Right renal cortex interstitium (tissue), 3 donors: ENCODE measurements at regions not wholly inside any gene's neighbourhood (a gene's known extent, or its start where the extent isn't known, plus 50 kb on each side); places are given as distances from the start of the nearest gene placed in this dataset.
"Not testable (repeated sequence)": the region's sequence is repeated elsewhere in the genome, so short reads cannot be mapped to it uniquely, and the experiment has no call there.

Source experiments
- DNase-seq, 3 donors: peaks; one replicate each; pipeline ENCODE4 v3.0.0-alpha.2; 2013; ENCODE audit warnings: low read depth in 3 of 3, low spot score in 2 of 3

DNA sequence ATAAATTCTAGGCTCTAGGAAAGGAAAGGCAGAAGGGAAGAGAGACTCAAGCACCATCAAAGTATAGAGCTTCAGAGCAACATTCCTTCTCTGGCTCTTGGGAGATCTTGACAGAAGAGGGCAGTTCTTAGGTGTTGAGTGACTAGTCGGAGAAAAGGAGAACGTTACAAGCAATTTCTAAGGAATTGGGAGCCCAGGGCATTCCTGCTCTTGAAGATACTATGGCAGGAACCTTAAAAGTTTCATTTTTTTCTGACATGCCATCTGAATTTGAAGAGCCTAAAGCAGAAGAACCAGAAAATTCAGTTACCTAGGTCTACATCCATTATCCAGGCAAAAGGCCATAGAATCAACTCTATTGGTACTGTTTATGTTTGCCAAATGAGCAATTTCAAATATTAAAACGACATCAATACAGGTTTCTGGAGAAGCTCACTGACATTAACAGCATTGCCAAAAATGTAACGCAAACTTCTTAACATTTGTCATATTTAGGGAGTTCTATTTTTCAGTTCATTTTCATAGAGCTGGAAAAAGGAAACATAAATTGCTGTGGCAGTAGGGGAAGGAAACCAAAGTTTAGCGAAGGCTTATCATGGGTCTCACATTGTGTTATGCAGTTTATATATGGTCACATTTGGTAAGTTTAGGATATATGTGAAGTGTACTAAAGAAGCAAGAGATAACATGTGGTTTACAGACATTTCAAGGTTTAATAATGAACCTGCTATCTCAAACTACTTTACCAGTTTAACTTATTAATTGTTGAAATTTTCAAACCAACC lies 210.1 kb upstream of the NRIP1 start:
- DNase-seq = no peak

DNA sequence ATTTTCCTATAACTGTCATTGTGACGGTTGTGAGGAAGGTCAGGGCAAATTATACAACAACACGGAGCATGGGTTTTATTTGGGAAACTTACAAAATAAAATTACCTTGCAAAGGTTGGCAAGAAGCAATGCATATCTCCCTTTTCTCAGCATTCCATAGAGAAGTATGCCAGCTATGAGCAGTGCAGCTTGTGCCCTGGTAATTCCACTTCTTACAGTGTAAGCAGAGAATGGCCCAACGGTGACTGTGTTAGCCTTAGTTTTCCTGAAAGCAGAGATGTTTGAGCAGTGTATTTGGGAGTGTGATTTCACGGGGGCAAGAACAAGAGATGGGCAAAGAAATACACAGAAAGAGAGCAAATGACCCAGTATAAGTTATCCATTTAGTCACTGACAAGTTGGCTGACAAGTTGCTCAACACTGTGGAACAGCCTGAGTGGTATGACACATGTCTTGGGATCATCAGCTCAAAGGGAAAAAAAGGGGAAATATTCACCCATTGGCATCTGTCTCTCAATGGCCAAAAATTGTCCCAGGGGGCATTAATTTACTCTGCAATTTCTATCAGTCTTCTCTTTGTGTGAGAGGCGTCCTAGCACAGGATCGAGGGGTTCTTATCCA lies 210.9 kb upstream of the NRIP1 start:
- no peak for DNase-seq

DNA sequence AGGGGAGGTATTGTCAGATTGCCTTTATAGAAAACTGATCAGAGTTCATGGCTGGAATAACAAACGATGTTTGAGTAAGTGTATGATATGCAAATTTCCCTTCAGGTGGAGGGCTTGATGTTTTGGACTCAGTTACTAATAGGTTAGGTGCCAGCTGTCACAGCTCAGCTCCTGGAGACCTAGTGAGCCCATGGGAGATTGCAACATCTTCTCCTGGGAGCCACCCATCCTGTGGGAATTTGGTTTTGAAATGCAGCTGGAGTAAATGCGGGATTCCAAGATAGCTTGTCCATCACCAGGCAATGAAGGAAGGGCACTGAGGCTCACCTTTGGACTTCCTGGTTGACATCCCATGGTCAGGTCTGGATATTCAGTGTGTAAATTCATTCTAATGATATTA lies 211.4 kb upstream of the NRIP1 start:
- no peak for DNase-seq

DNA sequence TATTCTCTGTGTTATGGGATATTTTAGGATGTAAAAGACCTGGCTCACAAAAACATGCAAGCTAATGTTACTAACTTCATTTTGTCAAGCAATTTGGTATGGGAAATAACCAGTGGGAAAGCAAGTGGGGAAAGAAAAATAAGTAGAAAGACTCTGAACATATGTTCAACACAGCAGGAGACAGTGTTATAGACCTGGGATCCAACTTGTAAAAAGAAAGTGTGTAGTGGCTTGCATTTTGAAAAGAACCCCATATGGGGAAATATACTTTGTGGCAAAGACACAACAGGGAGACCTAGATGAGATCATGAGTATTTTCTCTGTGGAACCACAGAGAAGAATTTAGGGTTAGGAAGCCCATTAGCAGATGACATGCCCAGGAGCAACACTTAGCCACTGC lies 212.7 kb upstream of the NRIP1 start:
- no peak for DNase-seq

DNA sequence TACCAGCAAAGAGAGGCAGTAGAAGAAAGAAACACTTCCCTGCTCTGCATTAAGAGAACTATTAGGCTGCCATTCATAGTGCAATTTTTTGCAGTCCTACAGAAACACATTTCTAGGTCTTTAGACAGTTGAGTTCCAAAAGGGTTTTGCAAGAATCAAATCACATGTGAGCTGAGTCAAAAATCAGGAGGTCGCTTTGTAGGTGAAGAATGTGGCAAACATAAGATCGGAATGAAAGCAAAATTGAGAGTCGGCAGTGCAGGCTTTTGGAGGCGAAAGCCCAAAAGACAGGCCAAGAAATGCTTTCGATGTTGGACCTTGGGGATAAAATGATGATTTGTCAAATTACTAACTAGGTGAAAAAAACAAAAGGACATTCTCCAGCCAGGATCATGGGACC lies 213.5 kb upstream of the NRIP1 start:
- no peak for DNase-seq

DNA sequence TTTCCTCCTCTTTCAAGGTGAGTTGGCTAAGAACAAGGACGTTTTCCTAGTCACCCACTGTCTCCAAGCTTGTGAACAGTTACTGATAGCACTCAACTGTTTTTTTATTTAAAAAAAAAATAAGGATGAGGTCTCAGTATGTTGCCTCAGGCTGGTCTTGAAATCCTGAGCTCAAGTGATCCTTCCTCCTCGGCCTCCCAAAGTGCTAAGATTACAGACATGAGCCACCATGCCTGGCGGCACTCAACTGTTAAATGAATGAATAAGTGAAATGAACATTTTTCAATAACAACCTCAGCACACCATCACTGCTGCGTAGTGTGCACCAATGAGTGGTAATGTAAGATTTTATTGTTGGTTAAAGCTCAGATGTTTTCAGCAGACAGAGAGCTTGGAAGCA lies 214.1 kb upstream of the NRIP1 start:
- no peak for DNase-seq

DNA sequence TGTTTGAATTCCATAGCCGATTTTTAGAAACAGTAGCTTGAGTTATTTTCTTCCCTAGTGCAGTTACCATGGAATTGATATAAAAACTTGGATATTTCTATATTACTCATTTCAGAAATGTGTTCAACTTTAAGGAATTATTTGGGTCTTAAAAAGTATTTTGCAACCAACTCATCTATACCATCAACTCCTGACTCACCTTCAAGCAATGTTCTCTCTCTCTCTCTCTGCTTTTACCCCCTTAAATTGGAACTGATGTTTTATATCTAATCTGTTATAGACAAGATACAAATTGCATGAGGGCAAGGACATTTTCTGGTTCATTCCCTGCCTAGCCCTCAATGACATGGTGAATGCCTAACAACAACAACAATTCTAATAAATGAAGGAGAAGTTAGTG lies 214.7 kb upstream of the NRIP1 start:
- DNase-seq = no peak

DNA sequence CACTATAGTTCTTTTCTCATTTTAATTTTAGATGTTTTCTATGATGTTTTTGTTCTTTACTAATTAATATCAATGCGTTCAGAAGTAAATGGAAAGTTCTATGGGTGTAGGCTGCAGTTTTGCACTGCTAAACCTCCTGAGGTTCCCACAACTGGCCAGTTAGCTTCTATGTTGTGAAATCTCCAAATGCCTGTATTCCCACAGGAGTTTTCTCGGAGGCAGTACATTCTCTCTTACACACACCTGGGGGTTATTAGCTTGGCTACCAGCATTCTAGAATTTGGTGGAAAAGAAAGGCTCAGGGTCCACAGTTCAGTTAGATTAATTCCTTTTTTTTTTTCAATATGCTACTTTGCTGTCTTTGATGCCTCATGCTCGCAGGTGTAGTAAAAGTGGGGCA lies 216.9 kb upstream of the NRIP1 start:
- no peak for DNase-seq

DNA sequence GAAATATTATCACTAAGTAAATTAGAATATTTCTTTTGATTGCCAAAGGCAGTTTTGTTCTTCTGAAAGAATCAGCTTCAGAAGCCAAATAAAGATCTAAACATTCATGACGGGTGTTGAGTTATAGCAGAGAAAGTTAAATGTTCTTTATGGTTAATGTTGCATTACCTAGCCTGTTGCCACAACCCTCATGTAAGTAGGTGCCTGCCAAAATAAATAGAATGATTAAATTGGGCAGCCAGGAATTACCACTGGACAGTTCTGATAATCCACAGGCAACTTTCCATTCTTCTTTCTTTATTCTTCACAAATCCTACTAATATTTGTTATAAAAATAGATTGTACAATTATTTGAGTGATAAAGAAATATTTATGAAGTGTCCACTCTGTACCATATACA lies 217.9 kb upstream of the NRIP1 start:
- no peak for DNase-seq

DNA sequence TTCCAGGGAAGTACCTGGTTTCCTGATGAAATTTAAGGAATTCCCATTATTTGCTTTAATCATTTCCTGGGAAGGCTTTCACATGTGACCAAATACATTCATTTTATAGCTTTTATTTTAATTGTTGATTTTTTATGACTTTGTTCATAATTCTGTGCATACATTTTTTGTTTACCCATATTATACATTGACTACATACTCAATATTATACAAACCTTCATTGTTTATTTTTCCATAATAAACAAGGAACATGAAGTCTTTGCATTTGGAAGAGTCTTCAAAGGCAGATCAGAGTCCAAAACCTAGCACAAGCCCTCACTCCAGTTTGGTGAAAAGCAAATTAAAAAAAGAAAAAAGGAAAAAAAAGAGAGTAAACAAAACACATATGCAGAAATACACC lies 218.3 kb upstream of the NRIP1 start:
- DNase-seq = no peak

DNA sequence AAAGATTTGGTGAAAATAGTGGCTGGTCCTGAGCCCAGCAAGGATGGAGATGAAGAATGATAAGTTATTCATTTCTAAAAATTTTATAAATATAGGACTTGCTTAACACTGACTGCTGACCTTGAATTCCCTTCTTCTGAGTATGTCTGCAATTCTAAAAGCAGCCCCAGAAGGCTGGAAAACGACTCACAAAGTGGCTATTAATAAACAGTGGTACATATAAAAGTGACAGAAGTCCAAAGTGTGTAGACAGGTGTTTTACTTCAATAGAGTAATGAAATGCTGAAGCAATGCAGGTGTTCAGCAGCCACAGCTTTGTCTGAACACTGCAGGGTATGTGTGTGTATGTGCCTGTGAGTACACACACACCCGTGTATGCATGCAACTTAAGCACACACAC lies 219.0 kb upstream of the NRIP1 start:
- no peak for DNase-seq

DNA sequence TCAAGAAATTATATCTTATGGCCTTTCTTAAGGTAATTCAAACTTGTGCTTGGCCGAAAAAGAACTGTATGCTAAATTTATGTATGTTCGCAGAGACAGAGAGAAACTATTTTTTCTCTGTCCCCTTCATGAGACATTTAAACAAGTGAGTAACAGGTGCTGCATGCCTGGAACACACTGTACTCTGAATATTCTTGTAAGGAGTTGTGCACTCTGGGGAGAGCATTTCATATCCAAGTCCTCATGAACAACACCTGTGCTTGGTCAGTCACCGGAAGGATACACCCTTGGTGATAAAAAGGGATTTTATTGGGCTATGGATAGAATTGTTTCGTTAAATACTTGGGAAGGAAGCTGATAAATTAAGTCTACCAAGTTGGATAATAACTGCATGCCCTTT lies 220.8 kb upstream of the NRIP1 start:
- DNase-seq = no peak

DNA sequence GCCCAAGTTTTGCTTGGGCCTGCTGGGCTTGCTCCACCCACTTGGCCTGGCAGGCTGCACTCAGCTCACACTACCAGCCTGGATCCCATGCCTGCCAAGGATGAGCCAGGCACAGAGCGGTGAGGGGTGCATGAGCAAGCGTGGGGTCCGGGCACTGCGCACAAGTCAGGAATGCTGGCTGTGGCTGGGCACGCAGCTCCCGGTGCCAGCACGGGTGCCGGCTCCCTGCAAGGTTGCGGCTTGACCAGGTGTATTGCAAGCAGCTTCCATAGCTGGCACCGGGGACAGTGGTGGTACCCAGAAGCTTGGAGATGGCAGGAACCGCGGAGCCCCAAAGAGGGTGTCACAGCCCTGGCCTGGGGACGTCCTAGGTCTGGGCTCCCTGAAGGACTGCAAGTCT lies 224.4 kb upstream of the NRIP1 start:
- DNase-seq = no peak

DNA sequence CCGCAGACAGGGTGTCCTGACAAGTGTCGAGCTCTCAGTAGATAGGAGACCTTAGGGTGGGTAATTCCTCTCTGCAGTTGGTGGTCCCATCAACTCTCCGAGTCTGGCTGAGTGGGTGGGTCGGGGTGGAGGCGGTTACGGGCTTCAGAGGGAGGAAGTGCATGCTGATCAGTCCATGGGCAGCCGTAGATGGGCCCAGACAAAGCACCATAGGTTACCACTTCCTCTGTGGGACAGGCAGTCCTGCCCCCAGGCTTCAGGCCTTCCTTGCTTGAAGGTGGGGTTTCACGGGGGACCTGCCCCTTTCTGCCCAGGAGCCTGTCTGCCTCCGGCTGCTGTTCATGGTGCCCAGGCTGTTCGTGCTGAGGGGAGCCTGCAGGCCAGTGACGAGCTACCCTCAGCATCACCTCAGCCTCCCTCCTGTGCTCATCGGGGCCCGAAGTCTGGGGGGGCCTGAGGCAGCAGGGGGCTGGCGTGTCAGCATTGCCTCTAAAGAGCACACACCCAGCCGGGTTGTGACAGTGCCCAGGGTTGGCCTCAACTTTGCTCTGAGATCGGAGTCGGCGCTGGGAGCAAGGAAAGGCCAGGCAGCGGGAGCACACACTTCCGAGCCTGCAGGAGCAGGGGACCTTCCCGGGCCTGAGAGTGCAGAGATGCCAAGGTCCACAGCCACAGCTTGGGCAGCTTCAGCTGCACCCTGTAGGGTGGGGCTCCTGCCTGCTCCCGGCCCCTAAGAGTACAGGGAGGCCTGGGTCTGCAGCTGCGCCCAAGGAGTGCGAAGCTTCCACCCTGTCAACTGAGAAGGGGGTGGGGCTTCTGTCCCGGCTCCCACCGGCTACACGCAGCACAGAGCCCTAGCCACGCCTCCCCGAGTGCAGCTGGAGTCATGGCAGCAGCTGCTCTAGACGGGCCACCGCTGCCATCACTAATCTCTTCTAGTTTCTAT lies 225.4 kb upstream of the NRIP1 start:
- DNase-seq = peak in 1 of 3 donors; percentile 38

DNA sequence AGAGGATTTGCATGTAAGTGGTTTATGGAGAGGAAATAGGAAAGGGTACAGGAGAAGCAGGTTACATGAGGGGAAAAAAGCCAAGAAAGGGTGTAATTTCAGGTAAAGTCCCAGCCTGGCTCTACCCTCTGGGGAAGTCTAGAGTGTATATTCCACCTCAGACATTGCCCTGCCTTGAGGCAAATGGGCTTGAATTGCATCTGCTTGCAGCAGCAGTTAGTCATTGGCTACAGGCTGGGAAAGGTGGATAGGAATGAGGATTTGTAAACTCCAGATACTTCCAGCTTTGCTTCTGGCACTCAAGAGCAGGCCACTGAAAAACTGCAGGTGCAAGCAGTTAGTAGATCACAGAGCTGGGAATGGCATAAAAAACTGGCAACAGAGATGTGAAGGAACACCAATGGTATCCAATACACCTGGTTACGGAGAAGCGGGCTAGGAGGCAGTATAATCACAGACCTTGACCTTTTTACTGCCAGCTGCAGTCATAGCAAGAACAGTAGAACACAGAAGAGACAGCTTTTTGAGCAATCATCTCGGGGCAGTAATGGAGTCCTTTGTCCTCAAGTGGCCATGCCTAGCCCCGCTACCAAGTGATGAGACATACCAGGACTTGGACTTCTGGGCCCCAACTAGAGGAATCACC lies 226.9 kb upstream of the NRIP1 start:
- no peak for DNase-seq

DNA sequence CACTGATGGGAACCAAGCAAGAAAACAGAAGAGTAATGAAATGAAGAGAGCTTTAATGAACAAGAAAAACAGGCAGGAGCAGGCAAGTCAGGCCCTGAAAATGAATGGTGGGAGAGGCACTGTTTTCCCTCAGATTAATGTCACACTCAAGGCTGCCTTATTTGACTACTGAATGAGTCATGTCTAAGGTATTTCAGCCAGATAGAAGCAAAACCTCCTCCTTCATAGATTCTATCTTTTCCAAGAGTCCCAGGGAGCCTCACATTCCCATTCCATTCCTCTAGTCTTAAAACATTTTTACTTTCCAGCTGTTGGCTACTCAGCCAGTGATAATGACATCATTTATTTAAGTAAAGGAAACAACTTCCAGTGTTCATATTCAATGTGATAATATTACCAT lies 228.4 kb upstream of the NRIP1 start:
- peak in 1 of 3 donors; percentile 16 for DNase-seq

DNA sequence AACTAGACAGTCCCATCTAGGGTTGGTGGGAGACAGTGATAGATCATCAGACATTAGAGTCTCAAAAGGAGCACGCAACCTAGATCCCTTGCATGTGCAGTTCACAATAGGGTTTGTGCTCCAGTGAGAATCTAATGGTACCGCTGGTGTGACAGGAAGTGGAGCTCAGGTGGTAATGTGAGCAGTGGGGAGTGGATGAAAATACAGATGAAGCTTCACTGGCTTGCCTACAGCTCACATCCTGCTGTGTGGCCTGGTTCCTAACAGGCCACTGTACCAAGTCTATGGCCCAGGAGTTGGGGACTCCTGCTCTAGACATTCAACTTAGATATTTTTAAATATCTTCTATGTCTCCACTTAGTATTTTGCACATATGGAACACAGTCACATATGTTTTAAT lies 231.1 kb upstream of the NRIP1 start:
- DNase-seq = no peak

DNA sequence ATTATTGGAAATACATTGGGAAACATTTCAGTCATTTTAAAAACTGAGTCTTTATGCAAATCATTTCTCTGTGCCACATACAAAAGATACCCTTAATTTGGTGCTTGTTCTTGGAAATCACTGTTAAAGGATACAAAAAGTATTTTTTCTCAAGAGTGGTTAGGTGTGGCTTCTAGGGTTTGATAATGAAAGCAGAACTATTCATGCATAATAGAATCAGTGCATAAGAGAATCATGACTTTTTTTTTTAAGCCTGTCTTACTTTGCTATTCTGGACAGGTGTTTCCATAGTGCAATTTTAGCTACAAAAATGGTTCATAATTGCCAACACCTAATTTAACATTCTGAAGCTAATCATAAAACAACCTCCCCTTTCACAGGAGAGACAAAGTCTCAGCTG lies 233.0 kb upstream of the NRIP1 start:
- DNase-seq = no peak

DNA sequence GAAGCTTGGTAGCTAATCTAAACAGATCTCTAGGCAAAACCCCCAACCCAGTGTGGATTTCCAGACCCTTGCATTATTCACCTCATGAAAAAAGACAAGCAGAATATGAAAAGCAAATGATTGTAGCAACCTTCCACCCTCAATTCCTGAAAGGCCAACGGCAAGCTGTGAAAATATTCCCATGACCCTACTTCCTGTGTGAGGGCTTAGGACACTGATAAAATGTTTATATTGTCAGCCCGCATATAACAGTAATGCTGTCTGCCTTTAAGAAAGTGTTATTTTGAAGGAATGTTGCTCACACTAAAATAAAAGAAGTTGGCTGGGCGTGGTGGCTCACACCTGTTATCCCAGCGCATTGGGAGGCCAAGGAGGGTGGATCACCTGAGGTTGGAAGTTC lies 233.5 kb upstream of the NRIP1 start:
- DNase-seq = no peak

DNA sequence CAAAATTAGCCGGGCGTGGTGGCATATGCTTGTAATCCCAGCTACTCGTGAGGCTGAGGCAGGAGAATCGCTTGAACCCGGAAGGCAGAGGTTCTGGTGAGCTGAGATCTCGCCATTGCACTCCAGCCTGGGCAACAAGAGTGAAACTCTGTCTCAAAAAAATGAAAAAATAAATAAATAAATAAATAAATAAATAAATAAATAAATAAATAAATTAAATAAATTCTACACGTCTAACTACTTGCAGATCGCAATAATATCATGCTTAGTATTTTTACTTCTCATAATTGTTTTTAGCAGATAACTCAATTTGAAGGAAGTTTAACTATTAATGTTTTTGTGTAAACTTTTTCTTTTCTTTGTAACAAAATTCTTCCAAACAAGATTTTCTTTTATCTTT lies 234.0 kb upstream of the NRIP1 start:
- DNase-seq = not testable (repeated sequence)

DNA sequence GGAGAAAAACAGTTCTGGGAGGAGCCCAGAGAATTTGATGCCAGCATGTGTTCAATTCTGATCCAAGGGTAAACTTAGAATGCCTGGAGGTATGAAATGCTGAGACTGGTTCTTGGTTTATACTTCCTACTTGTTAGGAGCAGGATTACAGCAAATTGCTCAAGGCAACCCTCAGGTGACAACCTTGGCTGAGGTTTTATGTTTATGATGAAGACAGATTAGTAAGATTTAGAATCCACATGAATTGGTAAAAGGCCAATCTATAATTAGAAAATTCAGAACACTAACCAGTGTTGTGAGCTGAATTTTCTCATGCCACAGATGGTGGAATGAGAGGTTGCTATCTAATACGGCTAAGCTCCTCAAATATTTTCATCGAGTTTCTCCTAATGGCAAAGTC lies 235.3 kb upstream of the NRIP1 start:
- DNase-seq = no peak
